ENCODE measurements at regions not wholly inside any gene's neighbourhood (a gene's known extent, or its start where the extent isn't known, plus 50 kb on each side); places are given as distances from the start of the nearest gene placed in this dataset.

DNA sequence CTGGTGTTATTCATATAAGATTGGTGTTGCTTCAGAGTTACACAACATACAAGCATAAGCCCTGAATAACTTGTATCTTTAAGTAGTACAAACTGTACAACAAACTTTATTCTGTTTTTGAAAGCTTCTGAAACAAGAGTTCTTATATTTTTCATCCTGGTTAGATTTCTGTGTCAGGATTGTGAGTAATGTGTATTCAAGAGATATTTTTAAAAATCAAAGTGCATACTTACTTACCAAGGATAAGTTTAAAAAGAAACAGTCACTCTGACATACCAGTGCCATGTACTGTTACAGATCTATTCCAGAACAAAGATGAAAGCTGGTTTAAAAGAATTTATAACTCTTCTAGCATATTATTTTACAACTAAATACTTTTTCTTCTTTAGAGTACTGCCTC is 755.1 kb downstream of the ZPLD1 start:
- FAIRE-seq = no peak
- Histone ChIP-seq H2AFZ (ENCODE audit: control insufficient read depth, low read length) (no peak overlapping the region), H3K4me1 (ENCODE audit: control insufficient read depth, extremely low read depth, insufficient read depth, low read length) (no peaks in the 10 kb centered on the region), H3K27ac (ENCODE audit: control insufficient read depth, insufficient read depth, low read length) (no peak overlapping the region), H3K4me3 (ENCODE audit: control insufficient read depth in 2 of 3, extremely low read depth in 1 of 3, insufficient read depth in 2 of 3, low read depth in 1 of 3, low read length in 3 of 3) (no peak overlapping the region), H3K4me2 (ENCODE audit: control insufficient read depth, extremely low read depth, insufficient read depth, low read depth, low read length) (no peak overlapping the region), H3K9me3 (ENCODE audit: control insufficient read depth, low read depth, low read length) (no peaks in the 10 kb centered on the region), H3K79me2 (ENCODE audit: control insufficient read depth, insufficient read depth, low read length) (no peaks in the 10 kb centered on the region), H3K27me3 (ENCODE audit: control insufficient read depth, extremely low read depth, insufficient read depth, low read length) (no peaks in the 10 kb centered on the region), H3K9me1 (ENCODE audit: control insufficient read depth, extremely low read depth, insufficient read depth, low read length) (no peaks in the 10 kb centered on the region), H3K9ac (ENCODE audit: control insufficient read depth, extremely low read depth, insufficient read depth, low read length) (no peak overlapping the region), H3K36me3 (ENCODE audit: control insufficient read depth in 2 of 2, extremely low read depth in 1 of 2, insufficient read depth in 2 of 2, low read length in 2 of 2) (no peaks in the 10 kb centered on the region), H4K20me1 (ENCODE audit: control insufficient read depth, extremely low read depth, insufficient read depth, low read length) (no peaks in the 10 kb centered on the region)
- dilution Hi-C loops (cut with MboI; ENCODE audit: extremely low pct_ligation_motif_present, low sequenced_read_pairs) = no loop called here
- no peak for TF ChIP-seq EZH2 (IDR thresholded peaks at IDR 0.05; ENCODE audit: low read length)
- TF ChIP-seq CTCF (optimal IDR thresholded peaks at IDR 0.05 in 1 of 3, IDR thresholded peaks at IDR 0.05 in 1 of 3, conservative IDR thresholded peaks at IDR 0.05 in 1 of 3; ENCODE audit: extremely low read depth in 1 of 3, insufficient read depth in 2 of 3, low read length in 3 of 3) = no peak
- DNase-seq (ENCODE audit: low read depth, low spot score) = no peak

DNA sequence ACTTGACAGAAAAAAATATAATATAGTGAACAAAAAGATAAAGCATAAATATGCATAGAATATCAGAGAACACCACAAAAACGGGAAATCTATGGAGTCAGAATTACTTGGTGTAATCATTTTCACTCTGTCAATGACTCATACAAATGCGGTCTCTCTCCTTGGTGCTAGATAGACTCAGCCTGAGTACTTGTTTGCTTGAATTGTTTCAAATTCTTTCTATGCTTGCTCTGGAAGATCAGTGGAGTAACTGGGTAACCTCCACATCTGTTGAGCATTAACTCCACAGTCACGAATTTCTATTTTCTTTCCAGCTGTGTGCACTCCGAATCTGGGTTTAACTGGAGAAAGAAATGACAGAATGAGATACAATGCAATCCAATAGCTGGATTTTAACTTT is 760.4 kb downstream of the ZPLD1 start:
- dilution Hi-C loops (cut with MboI; ENCODE audit: extremely low pct_ligation_motif_present, low sequenced_read_pairs) = no loop called here
- TF ChIP-seq CTCF (optimal IDR thresholded peaks at IDR 0.05 in 1 of 3, IDR thresholded peaks at IDR 0.05 in 1 of 3, conservative IDR thresholded peaks at IDR 0.05 in 1 of 3; ENCODE audit: extremely low read depth in 1 of 3, insufficient read depth in 2 of 3, low read length in 3 of 3) (no peak), EZH2 (IDR thresholded peaks at IDR 0.05; ENCODE audit: low read length) (no peak)
- no peak for FAIRE-seq

More for the DNA sequence above, 760.4 kb downstream of the ZPLD1 start:
- no peaks in the 10 kb centered on the region for H3K36me3 ChIP-seq (ENCODE audit: control insufficient read depth in 2 of 2, extremely low read depth in 1 of 2, insufficient read depth in 2 of 2, low read length in 2 of 2)
- no peak overlapping the region for H3K9ac ChIP-seq (ENCODE audit: control insufficient read depth, extremely low read depth, insufficient read depth, low read length)
- no peak overlapping the region for H2AFZ ChIP-seq (ENCODE audit: control insufficient read depth, low read length)
- H3K79me2 ChIP-seq (ENCODE audit: control insufficient read depth, insufficient read depth, low read length) = no peaks in the 10 kb centered on the region
- H3K9me1 ChIP-seq (ENCODE audit: control insufficient read depth, extremely low read depth, insufficient read depth, low read length) = no peaks in the 10 kb centered on the region
- H3K4me3 ChIP-seq (ENCODE audit: control insufficient read depth in 2 of 3, extremely low read depth in 1 of 3, insufficient read depth in 2 of 3, low read depth in 1 of 3, low read length in 3 of 3) = no peak overlapping the region
- no peaks in the 10 kb centered on the region for H3K27me3 ChIP-seq (ENCODE audit: control insufficient read depth, extremely low read depth, insufficient read depth, low read length)
- no peaks in the 10 kb centered on the region for H3K9me3 ChIP-seq (ENCODE audit: control insufficient read depth, low read depth, low read length)
- H3K4me2 ChIP-seq (ENCODE audit: control insufficient read depth, extremely low read depth, insufficient read depth, low read depth, low read length) = no peak overlapping the region
- H4K20me1 ChIP-seq (ENCODE audit: control insufficient read depth, extremely low read depth, insufficient read depth, low read length) = no peaks in the 10 kb centered on the region
- no peaks in the 10 kb centered on the region for H3K4me1 ChIP-seq (ENCODE audit: control insufficient read depth, extremely low read depth, insufficient read depth, low read length)
- no peak for DNase-seq (ENCODE audit: low read depth, low spot score)
- no peak overlapping the region for H3K27ac ChIP-seq (ENCODE audit: control insufficient read depth, insufficient read depth, low read length)
